NOMO-1 treated with dmso at 0.1 percent for 144 hours (cell line): ENCODE measurements at regions not wholly inside any gene's neighbourhood (a gene's known extent, or its start where the extent isn't known, plus 50 kb on each side); places are given as distances from the start of the nearest gene placed in this dataset.
"Not testable (repeated sequence)": the region's sequence is repeated elsewhere in the genome, so short reads cannot be mapped to it uniquely, and the experiment has no call there.

ENCODE experiments used
- DNase-seq: peaks from one replicate; lab custom pipeline; 2025; ENCODE audit not compliant: unreplicated experiment; lab: John Stamatoyannopoulos, UW

DNA sequence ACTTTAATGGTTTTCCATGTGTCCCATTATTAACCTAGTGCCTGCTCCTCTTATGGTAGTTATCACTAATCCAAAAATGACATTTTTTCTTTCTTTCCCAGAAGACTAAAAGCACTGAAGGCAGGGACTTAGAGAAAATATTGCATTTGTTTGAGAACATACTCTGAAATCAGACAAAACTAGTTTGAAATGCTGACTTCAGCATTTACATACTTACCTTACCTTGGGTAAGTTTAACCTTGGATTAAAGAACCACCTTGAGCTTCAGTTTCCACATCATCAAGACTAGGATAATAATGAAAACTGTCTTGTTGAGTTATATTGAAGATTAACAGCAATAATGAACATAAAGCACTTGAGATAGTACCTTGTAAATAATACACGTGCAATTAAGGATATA is 413.0 kb downstream of the SOX2 start:
- no peak for DNase-seq

DNA sequence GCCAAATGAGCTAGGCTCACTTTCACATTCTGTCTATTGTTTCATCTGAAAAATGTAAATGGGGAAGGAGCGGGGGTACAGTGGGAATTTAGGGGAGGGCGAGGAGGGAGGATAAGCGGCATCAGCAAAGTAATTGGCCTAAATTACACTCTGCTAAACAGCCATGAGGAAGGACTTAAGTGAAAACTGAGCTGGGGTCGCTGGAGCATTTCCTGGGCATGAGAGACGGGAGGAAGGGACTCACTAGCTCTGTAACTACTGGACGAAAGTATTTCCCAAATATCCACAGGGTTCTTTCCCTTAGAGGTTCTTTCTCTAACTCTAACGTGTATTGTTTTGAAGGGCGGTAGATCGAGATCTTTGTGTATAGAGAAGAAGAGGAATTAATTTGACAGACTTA is 418.0 kb downstream of the SOX2 start:
- DNase-seq: no peak

DNA sequence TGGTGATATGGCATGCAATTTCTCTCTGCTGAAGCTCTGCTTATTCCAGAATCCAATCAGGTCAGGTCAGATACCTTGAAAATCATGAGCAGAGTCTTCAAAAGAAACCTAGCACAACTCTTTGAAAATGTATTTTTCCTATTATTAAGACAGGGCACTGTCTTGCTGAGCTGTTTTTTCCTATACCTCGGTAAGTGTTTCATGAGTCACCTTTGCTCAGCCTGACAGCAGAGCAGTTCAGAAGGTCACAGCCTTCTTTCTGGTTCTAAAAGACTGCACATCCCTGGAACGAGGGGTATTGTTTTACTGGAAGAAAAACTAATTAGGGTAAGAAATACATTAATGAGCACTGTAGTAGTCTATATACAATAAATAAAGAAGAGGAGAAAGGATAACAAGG is 422.0 kb downstream of the SOX2 start:
- DNase-seq: no peak

DNA sequence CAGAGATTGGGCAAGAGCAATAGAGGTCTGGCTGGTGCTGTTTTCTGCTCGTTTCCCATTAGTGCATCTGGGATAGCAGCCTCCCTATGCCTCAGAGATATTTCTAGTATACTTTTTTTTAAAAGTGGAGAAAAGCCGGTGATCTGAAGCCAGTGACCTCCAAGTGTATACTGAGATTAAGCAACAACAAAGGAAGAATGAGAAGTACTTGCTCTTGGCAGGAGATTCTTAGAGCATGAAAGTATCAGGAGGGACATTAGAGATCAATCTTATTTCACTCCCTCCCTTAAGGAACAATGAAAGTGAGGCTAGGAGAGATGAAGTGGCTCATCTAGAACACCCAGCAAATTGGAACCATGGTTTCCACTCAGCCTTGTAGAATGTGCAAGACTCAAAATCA is 423.3 kb downstream of the SOX2 start:
- no peak for DNase-seq

DNA sequence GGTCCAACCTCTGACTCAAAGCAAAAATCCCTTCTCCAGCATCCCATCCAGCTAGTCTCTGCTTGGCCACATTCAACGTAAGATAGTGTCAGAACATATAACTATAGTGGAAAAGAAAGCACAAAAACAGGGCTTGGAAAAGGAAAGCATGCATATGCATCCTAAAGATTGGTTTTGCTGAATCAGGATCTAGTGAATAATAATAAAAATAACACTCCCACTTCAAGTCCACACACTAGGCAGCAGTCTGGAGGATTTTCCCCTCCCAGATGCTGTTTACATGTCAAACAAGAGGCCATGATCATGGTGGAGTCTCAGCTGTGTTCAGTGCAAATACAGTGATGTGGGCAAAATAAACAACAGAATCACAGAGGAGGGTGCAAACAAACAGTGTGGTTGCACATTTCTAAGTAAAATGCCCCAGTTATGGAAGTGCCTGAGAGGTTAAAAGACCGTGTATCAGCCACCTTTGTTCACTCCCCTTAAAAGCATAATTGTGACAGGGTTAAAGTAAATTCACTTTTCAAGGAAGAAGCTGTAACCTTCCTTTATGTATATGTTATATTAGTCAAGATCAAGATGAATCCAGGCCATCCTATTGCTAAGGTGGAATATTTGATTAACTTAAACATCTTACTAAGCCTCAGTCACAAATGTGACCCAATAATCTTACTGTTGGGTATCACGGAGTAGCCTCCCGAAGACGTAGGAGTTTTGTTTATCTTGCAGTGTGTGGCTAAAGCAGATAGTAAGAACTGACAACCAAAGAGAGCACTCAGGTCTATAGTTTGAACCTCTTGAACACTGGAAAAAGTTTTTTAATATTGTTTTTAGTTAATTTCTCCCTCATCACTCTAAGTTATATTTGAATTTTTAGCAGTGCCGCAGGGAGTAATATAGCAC is 424.5 kb downstream of the SOX2 start:
- DNase-seq: no peak

DNA sequence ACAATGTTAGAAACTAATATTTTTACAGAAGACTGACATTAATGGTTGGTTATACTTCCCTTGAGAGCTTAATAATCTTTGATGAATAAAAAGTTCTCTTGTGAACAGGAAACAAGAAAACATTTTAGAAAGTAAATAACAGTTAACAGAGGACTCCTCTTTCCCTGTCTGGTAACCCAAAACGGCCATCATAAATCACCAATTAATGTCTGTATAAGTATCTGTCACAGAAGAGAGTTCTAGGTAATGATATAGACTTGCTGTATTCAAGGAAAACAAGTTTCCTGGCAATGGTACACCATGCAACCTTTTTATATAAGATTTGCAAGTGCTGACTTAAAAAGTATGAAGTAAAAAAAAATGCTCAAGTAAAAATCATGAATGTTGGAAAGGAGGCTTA is 426.7 kb downstream of the SOX2 start:
- DNase-seq: no peak

DNA sequence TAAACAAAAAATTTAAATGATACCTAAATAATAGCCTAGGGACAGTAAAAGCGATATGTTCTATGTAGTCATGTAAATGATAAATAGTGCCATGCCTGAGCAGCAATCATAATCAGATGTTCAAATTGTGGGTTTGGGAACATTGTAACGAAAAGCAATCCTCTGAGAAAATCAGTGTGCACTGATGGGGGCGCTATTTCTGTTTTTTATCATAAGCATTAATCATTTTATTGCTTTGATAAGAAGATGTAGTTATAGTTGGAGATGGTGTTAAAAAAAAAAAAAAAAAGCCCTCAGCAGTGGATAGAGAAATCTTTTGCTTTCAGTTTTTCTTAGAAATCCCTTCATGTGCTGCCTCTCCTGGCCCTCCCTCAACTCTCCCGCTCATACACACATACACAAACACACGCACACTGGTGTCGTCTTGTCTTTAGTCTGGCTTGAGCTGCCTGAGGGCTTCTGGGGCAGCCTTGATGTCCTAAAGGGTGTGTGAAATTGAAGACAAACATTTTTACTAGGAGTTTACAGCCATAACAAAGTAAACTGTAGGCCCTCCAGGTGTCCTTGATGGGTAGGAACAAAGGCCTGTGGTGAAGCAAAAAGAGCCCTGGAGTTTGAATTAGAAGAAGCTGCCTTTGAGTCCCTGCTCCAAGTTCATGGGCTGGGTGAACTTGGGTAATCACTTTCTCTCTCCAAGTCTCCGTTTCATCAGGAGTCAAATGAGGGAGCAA is 428.1 kb downstream of the SOX2 start:
- no peak for DNase-seq

DNA sequence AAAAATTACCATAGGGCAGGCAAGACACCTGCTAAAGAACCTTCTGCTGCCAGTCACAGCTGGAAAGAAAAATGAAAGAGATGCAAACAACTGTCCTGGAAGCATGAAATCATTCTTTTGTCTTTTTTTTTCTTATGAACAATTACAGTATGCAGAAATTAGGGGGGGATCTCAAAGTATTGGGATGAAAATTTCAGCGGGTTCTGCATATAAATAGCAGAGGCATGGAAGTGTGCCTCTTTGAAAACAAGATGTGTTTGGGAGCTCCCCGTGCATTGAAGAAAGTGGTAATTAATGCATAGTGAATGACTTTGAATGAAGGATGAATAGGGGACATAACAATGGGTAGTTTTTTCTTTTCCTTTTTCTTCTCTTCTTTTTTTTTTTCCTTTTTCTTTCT is 431.2 kb downstream of the SOX2 start:
- no peak for DNase-seq

DNA sequence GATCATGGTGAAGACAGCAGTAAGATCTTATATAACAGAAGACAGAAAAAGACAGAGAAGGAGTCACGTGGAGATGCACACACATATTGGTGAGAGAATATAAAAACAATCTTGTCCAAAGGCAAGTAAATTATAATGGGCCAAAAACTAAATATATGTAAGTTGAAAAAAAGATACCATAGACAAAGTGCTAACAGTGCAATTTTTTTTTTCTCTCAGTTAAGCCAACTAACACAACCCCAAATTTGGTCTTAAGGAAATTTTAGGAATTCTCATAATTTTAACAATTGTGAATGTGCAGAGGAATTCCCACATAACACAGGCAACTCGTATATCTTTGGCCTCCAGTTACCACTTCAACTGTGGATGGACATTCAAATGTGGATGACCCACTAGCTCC is 432.2 kb downstream of the SOX2 start:
- DNase-seq: no peak

DNA sequence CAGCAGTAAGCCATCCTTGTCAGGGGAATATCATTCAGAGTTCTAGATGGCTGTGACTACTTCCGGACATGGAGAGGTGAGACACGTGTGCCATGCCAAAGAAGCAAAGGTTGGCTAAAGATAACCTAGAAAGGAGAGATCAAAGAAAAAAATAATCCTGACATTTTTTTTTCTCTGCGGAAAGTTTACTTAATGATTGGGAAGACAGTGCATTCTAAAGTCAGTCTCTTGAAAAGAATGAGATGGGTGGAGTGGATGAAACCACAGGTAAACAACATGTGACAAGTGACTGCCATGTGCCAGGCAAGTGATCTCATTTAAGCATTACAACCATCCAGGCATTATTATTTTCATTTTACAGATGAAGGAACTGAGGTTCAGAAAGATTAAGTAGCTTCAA is 436.6 kb downstream of the SOX2 start:
- no peak for DNase-seq

DNA sequence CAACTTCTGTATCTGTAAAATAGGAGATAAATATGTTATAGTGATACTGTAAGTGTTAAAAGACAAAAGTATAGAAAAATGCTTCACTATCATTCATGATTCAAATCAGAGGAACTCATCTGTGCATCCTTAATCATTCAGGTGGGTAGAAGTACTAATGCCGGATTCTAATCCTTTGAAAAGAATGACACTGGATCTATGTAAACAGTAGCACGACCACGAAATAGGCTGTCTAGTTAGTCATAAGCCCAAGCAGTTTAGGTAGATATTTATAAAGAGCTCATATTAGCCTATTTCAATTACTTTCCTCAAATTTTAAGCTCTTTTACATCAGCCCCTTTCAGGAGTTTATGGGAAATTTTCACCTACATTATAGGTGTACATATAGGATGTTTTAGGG is 437.9 kb downstream of the SOX2 start:
- no peak for DNase-seq

DNA sequence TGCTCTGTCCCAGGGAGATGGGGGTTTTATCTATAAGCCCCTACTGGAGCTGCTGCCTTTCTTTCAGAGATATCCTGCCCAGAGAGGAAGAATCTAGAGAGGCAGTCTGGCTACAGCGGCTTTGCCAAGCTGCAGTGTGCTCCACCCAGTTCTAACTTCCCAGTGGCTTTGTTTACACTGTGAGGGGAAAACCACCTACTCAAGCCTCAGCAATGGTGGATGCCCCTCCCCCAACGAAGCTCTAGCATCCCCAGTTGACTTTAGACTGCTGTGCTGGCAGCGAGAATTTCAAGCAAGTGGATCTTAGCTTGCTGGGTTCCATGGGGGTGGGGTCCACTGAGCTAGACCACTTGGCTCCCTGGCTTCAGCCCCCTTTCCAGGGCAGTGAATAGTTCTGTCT is 444.6 kb downstream of the SOX2 start:
- not testable (repeated sequence) for DNase-seq

DNA sequence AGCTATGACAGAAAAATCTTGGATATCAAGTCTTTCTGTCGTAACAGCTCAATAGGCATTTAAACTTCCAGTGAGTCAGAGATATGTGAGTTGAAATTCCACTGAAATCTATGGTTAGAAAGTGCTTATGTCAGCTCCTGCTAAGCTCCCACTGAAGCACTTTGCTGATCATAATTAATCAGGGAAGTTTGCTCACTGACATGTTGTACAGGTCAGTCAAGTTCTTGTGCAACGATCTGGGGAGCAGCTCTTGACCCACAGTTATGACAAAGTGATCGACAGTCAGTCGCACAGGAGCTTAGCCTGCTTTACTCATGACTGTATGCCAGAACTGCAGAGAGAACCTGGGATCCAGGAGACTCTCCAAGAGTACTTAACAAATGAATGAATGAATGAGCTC is 453.5 kb downstream of the SOX2 start:
- DNase-seq: no peak

DNA sequence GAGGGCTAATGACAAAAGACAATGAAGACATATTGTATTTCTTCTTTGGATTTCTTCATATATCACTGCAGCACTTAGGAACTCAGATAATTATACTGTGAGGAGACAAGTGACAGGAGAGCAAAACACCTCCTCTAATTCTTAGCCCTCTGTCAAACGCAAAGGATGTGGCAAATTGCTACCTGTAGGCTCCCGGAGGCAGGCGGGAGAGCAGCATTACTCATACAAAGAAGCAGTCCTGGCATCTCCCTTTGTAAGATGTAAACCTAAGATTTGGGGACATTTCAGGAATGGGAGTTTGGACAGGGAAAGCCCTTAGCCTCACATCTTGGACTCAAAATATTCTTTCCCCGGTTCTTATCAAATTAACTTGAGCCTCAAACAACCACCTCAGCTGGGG is 460.8 kb downstream of the SOX2 start:
- no peak for DNase-seq

DNA sequence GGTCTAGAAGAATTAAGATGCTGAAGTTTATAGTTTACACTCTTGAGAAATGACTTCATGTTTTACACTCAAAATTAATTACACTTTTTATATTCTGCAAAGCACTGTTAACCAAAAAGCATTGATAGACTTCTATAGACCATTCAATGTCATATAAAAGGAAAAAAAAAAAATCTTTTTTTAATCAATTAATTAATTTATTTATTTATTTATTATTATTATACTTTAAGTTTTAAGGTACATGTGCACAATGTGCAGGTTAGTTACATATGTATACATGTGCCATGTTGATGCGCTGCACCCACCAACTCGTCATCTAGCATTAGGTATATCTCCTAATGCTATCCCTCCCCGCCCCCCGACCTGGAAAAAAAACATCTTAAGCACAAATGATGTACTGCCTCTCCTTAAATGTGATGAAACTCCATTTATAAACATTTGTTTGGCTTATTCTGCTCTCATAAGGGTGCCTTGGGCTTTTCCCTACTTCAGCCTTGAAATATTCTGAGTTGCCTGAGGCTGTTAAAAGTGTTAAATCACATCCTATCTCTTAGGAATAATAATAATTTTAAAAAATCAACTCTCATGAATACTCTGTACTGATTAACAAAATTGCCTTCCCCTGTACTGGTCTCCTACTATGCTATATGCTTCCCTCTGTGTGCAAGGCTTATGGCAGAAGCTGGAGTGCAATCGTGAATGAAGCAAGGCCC is 466.9 kb downstream of the SOX2 start:
- no peak for DNase-seq

DNA sequence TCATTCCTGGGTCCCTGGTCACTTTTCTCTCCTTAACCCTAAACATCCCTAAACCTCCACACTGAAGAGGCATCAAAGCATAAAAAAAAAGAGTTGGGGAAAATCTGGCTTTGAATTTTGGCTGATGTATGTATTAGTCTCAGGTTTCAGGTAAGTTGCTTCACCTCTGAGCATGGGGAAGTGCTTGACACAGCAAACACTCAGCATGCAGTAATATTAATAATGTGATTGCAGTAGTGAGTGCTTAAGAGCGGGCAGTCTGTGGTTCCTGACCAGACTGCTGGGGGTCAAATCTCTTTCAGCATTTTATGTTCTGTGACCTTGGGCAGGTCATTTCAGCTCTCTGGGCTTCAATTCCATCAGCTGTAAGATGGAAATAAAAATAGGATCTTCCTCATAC is 467.9 kb downstream of the SOX2 start:
- no peak for DNase-seq

DNA sequence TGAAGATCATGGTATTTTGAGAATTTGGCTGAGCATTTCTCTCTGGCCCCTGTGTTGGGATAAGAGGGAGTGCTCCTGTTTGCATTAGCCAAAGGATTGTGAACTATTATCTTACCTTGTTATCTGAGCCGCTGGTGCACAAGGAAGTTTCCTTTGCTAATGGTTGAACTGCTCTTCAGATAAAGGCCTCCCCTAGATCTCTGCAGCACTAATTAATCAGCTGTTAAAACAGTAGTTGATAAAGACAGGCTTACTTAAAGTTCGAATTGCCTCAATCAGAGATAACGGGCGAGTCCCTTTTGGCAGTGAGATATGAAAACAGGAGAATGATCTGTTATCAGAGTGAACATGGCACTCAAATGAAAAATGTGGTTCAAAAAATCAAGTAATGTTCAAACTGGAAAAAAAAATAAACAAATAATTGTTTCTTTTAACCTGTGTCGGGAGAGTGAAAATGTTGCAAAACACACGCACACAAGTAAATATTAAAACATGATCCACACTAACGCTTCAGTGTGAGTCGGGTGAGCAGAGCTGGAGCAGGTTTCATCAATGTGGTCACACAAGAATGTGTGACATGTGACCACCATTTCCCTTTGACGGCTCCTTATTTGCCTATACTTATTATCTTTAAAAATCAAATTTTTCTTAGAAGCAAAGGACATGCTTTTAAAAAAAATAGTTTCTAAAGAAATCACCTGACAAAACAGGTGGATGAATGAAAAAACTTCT is 469.1 kb downstream of the SOX2 start:
- DNase-seq: no peak

DNA sequence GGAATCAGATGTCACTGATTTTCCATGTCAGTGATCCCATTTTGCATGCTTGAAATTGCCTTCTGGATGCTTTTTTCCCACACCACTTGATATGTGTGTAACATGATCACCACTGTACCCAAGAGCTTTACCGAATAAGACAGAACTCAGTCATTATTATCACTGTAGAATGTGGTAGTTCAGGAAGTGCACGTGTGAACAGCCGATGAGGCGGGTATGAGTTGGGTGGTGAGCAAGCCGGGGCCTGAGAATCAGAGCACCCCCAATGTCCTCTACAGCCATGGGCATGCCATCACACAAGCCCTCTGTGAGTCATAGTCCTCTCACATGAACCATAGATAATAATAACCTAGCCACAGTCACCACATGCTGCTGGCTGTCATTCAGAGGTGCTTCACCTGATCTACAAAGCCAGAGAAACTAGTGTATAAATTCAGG is 470.8 kb downstream of the SOX2 start:
- no peak for DNase-seq

DNA sequence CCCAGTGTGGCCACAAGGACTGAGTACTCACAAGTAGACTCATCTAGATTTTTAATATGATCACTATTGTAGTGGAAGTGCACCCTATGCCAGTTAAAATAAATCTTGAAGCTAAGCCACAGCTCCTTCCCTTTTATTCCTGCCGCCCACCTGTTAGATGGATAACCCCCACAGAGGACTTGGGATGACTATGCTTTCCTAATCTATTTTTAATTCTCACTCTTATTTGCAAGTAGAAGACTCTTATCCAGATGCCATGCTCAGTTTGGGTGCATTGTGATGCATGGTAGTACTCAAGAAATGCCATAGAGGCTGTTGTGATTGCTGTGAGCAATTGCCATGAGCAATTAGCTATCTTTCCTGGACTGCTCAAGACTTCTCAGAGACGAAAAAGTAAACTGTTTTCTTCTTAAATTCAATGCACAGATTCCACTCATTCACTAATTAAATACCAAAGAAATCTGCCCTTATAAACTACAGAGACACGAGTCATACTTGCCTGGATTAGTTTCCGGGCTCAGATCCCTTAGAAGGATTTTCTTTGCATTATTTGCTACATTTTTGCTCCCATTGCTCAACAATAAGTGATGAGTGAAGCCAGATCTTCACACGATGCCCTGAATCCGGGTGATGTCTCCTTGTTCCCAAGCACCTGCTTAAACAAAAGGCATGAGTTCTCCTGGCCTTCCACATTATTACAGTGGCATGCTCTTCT is 472.1 kb downstream of the SOX2 start:
- DNase-seq: no peak

DNA sequence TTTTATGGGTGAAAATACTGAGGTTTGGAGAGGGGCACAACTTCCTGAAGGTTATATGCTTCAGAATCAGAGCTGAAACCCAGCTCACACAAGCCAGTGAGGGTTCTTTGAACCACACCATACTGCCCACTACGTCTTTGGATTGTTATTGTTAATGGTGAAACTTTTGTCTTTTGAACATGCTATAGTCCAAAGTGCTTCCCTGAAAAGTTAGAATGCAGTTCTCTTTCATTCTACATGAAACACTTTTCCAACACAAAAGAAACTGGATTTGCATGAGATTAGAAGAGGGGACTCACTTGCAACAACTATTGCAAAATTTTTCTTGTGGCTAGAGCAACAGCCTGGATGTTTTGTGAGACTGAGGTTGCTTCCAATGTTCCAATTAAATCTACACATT is 473.6 kb downstream of the SOX2 start:
- no peak for DNase-seq

DNA sequence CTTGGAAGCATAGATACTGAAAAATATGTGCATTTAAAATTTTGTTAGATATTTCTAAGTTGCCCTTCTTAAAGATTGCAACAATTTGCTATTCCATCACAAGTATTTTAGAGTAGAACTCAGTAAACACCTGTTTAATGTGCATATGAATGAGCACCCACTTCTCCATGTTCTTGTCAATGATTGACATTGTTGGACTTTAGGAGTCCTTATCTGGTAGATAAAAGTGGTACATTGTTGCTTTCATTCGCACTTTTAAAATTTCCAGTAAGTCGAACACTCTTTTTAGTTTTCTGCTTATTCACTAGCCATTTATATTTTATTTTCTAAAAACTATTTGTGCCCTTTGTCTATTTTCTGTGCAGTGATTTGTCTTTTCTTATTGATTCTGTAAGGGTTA is 478.3 kb downstream of the SOX2 start:
- no peak for DNase-seq
